Muscle of leg (tissue), 3 donors: ENCODE measurements at regions not wholly inside any gene's neighbourhood (a gene's known extent, or its start where the extent isn't known, plus 50 kb on each side); places are given as distances from the start of the nearest gene placed in this dataset.
"Not testable (repeated sequence)": the region's sequence is repeated elsewhere in the genome, so short reads cannot be mapped to it uniquely, and the experiment has no call there.

Experiments used
- DNase-seq: peaks from one replicate; pipeline ENCODE4 v3.0.0; 2013
- H3K27ac ChIP-seq: one replicate; pipeline ENCODE4 v1.5.1; 2013; ENCODE audit warnings: mild to moderate bottlenecking, low read length, control low read depth
- H3K27me3 ChIP-seq: one replicate; pipeline ENCODE4 v1.6.1; 2013; ENCODE audit warnings: low read length; ENCODE audit not compliant: control insufficient read depth, insufficient read depth
- H3K36me3 ChIP-seq: one replicate; pipeline ENCODE4 v1.6.1; 2013; ENCODE audit warnings: low read length; ENCODE audit not compliant: control insufficient read depth, insufficient read depth
- H3K4me1 ChIP-seq: one replicate; pipeline ENCODE4 v1.6.1; 2013; ENCODE audit warnings: low read length; ENCODE audit not compliant: control insufficient read depth, insufficient read depth
- H3K4me3 ChIP-seq: one replicate; pipeline ENCODE4 v1.5.1; 2013; ENCODE audit warnings: low read length, control low read depth
- H3K9me3 ChIP-seq: replicated peaks from 2 replicates; pipeline ENCODE4 v1.6.1; 2013; ENCODE audit warnings: low read depth, low read length; ENCODE audit not compliant: control insufficient read depth
- WGBS: methylation state at CpG from one replicate; pipeline ENCODE4 v1.1.5; 2013; ENCODE audit warnings: missing lambda C conversion rate; ENCODE audit not compliant: insufficient coverage; 5-methylcytosine and 5-hydroxymethylcytosine counted together

- no peaks in the 10 kb centered on the region for H3K9me3 ChIP-seq
- H3K4me3 ChIP-seq: no peak overlapping the region
- no peaks in the 10 kb centered on the region for H3K36me3 ChIP-seq
- no peaks in the 10 kb centered on the region for H3K27me3 ChIP-seq
- DNase-seq: peak; percentile 30
- H3K4me1 ChIP-seq: peaks cover 19% of the 10 kb centered on the region
- no peak overlapping the region for H3K27ac ChIP-seq
- WGBS: no CpG with 5 or more reads among the region's 3 CpGs
Observed at GRCh38 chr3:150237490-150237889, 170.6 kb upstream of the TSC22D2 start.

DNA sequence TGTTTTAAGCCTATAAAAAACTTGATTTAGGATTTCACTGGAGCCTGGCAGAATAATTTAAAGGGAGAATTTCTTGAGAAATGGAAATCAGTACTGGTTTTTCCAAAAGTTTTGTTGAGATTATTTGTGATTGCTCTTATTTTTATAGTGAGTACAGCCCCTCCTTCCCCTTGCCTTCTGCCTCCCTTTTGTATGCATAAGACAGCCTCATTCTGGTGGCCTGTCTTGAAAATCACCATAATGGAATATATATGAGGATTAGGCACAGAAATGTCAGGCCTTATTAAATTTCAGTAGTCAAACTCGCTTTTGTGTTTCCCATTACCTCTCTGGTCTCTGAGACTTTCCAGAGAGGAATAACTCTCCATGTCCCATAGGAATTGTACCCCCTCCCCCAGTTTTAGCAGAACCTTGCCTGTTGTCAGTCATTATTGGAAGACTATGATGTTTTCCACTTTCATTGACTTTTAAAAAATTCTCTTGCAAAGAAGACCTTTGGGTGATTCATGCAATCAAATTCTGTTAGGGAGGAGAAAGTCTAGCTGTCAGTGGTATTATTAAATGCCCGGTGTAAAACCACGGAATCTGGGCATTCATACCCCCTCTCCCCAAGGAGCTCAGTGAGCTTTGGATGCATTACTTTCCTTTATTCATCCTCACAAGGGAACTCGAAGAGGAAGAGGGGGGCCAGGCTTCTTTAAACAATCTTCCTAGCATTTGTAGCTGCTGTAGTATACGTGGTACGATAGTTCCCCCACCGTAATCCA lies 171.6 kb upstream of the TSC22D2 start:
- no peaks in the 10 kb centered on the region for H3K36me3 ChIP-seq
- DNase-seq: no peak
- H3K4me3 ChIP-seq: no peak overlapping the region
- H3K27me3 ChIP-seq: no peaks in the 10 kb centered on the region
- WGBS: no CpG with 5 or more reads among the region's 7 CpGs
- H3K9me3 ChIP-seq: no peaks in the 10 kb centered on the region
- H3K4me1 ChIP-seq: peaks cover 17% of the 10 kb centered on the region
- H3K27ac ChIP-seq: no peak overlapping the region

DNA sequence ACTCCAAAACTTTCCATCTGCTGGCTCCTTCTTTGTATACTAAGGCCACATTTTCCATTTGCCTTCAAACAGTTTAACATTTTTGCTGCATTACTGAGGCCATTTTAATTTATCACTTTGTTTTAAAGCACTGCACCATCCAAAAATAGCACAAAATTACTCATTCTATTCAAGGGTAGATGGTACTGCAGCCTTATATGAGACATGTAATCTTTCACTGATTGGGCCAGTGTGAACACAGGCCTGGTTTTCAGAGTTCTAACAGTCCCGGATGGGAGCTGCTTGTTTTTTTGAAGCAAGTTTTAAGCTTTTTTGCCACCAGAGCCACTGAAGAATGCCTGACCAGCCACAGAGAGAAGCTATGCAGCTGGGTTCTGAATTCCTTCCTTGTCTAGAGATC lies 172.3 kb upstream of the TSC22D2 start:
- no peaks in the 10 kb centered on the region for H3K36me3 ChIP-seq
- WGBS: 75% methylated on average over 1 of the region's 1 CpG
- H3K9me3 ChIP-seq: no peaks in the 10 kb centered on the region
- peak overlapping the region; percentile 47 for H3K27ac ChIP-seq
- no peaks in the 10 kb centered on the region for H3K27me3 ChIP-seq
- H3K4me1 ChIP-seq: peaks cover 15% of the 10 kb centered on the region
- no peak overlapping the region for H3K4me3 ChIP-seq
- DNase-seq: peak; percentile 62

DNA sequence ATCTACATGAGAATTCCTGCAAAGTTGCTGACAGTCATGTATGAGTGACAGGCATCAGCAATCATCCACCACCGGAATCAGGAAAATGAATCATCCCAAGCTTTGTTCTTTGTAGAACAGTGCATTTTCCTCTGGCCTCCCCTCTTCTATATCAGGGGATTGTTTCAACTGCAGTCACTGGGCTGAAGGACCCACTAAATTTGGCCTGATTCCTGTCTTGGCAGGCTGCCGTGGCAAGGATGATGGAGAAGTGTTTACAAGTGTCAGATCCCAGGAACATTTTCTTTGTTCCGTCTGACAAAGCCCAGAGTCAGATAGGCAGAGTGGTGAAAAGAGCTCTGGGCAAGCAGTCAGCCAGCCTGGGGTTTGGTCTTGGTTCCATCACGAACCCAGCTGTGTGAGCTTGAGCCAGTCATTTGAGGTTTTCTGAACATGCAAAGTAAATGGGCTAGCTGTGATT lies 175.1 kb upstream of the TSC22D2 start:
- no peaks in the 10 kb centered on the region for H3K36me3 ChIP-seq
- DNase-seq: peak; percentile 48
- 29% methylated on average over 3 of the region's 4 CpGs for WGBS
- no peaks in the 10 kb centered on the region for H3K27me3 ChIP-seq
- peaks cover 12% of the 10 kb centered on the region for H3K4me1 ChIP-seq
- H3K9me3 ChIP-seq: no peaks in the 10 kb centered on the region
- H3K4me3 ChIP-seq: no peak overlapping the region
- H3K27ac ChIP-seq: no peak overlapping the region

DNA sequence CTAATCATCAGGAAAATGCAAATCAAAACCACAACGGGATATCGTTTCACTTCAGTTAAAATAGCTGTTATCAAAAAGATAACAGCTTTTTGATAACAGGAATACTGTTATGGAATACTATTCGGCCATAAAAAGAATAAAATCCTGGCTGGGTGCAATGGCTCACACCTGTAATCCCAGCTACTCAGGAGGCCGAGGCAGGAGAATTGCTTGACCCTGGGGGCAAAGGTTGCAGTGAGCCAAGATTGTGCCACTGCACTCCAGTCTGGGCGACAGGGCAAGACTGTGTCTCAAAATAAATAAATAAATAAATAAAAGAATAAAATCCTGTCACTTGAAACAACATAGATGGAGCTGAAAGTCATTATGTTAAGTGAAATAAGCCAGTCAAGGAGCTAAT lies 178.1 kb upstream of the TSC22D2 start:
- no peak overlapping the region for H3K4me3 ChIP-seq
- no peaks in the 10 kb centered on the region for H3K27me3 ChIP-seq
- H3K4me1 ChIP-seq: peaks cover 5% of the 10 kb centered on the region
- H3K9me3 ChIP-seq: no peaks in the 10 kb centered on the region
- H3K36me3 ChIP-seq: no peaks in the 10 kb centered on the region
- WGBS: no CpG with 5 or more reads among the region's 5 CpGs
- no peak overlapping the region for H3K27ac ChIP-seq
- no peak for DNase-seq

- 78% methylated on average over 3 of the region's 6 CpGs for WGBS
- not testable (repeated sequence) for H3K27me3 ChIP-seq, H3K9me3 ChIP-seq, H3K36me3 ChIP-seq, DNase-seq, H3K27ac ChIP-seq, H3K4me1 ChIP-seq, H3K4me3 ChIP-seq
Observed at GRCh38 chr3:150228626-150229025, 179.5 kb upstream of the TSC22D2 start.

- Histone ChIP-seq H3K9me3 (no peaks in the 10 kb centered on the region), H3K4me3 (no peak overlapping the region), H3K4me1 (peaks cover 5% of the 10 kb centered on the region), H3K27ac (no peak overlapping the region), H3K36me3 (no peaks in the 10 kb centered on the region), H3K27me3 (peaks cover 3% of the 10 kb centered on the region)
- DNase-seq: peak; percentile 66
- WGBS: 52% methylated on average over 2 of the region's 5 CpGs
Observed at GRCh38 chr3:150227839-150228238, 180.3 kb upstream of the TSC22D2 start.

- H3K9me3 ChIP-seq: no peaks in the 10 kb centered on the region
- WGBS: 37% methylated on average over 5 of the region's 9 CpGs
- H3K4me3 ChIP-seq: no peak overlapping the region
- H3K27ac ChIP-seq: peak overlapping the region; percentile 79
- H3K36me3 ChIP-seq: no peaks in the 10 kb centered on the region
- H3K27me3 ChIP-seq: peaks cover 3% of the 10 kb centered on the region
- peak; percentile 69 for DNase-seq
- peaks cover 12% of the 10 kb centered on the region for H3K4me1 ChIP-seq
Observed at GRCh38 chr3:150225986-150226385, 182.1 kb upstream of the TSC22D2 start.

DNA sequence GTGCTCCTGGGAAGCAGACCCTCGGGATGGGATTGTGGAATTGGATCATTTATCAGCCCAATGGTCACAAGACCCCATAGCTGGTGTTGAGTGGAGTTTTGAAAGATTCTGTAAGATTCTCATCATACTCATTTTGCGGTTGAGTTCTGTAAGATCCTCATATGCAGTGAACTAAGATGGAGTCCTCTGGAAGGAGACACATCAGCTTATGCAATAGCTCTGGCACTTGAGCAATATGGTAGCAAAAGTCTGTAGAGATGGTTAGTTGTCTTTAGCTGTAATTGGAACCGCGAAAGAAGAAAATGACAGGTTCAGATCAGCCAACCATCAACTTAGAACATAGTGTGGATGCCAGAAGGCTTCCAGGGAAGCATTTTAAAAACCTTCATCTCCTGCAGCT lies 184.5 kb upstream of the TSC22D2 start:
- Histone ChIP-seq H3K27me3 (peaks cover 3% of the 10 kb centered on the region), H3K9me3 (no peaks in the 10 kb centered on the region), H3K36me3 (no peaks in the 10 kb centered on the region), H3K4me3 (no peak overlapping the region), H3K4me1 (peaks cover 12% of the 10 kb centered on the region), H3K27ac (no peak overlapping the region)
- no peak for DNase-seq
- WGBS: 83% methylated on average over 1 of the region's 4 CpGs

DNA sequence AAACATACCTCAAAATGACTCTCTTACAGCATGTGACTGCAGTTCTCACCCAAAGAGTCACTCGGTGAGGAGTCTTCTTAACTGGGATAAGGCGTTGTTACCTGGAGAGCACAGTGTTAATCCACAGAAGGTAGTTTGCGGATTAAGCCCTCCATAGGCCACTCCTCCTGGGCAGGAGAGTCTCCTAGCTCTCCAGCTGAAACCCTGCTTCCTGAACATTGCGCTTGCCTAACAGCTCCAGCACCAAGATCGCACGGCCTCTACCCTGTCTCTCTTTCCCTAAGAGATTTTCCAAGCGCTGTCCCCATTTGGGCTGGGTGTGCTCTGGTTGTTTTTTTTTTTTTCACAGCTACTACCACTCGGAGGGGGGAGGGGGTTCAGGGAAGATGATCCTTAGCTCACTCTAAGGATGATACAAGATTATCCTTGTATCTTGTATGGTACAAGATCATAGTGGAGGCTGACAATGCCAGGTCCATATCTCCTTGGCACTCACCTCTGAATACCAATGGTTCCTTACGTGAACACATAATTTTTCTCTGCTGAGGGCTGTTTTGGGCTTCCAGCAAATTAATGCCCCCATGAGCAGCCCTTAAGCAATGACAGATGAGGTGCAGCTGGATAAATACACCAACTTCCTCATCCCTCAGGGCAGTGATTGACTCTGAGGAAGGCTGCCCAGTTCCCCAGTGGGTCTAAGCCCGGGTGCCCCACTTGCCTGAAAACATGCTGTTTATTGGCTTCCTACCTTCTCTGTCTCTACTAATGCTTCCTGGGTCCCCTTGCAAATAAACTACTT lies 185.2 kb upstream of the TSC22D2 start:
- 50% methylated on average over 2 of the region's 10 CpGs for WGBS

More for the DNA sequence above, 185.2 kb upstream of the TSC22D2 start:
- Histone ChIP-seq H3K4me1 (peaks cover 8% of the 10 kb centered on the region), H3K4me3 (no peak overlapping the region), H3K9me3 (peaks cover under 1% of the 10 kb centered on the region), H3K27ac (no peak overlapping the region), H3K36me3 (no peaks in the 10 kb centered on the region), H3K27me3 (peaks cover 3% of the 10 kb centered on the region)
- DNase-seq: no peak
